Tibial nerve (tissue), 4 donors: ENCODE measurements at regions not wholly inside any gene's neighbourhood (a gene's known extent, or its start where the extent isn't known, plus 50 kb on each side); places are given as distances from the start of the nearest gene placed in this dataset.

Experiments
- DNase-seq, 2 donors: peaks; one replicate each; pipeline ENCODE4 v3.0.0-alpha.2; 2019; ENCODE audit warnings: low spot score in 2 of 2
- H3K27ac ChIP-seq, 4 donors: fragments of 200-600 bp; sonication (generic) in 3 of 4; one replicate each; pipeline ENCODE4 v1.5.1; 2017 to 2019; ENCODE audit warnings: mild to moderate bottlenecking in 1 of 4
- H3K27me3 ChIP-seq, 2 donors: fragments of 200-600 bp; sonication (generic) in 1 of 2; one replicate each; pipeline versions ENCODE4 v1.5.1 to v1.6.0; 2017 to 2019
- H3K36me3 ChIP-seq, 3 donors: fragments of 200-600 bp; sonication (generic); one replicate each; pipeline ENCODE4 v1.5.1; 2018 to 2019
- H3K4me1 ChIP-seq, 4 donors: fragments of 200-600 bp; sonication (generic) in 3 of 4; one replicate each; pipeline ENCODE4 v1.5.1; 2017 to 2019
- H3K4me3 ChIP-seq, 4 donors: fragments of 200-600 bp; sonication (generic) in 3 of 4; one replicate each; pipeline ENCODE4 v1.5.1; 2017 to 2019; ENCODE audit warnings: mild to moderate bottlenecking in 1 of 4, moderate library complexity in 1 of 4
- H3K9me3 ChIP-seq, 4 donors: fragments of 200-600 bp; sonication (generic) in 3 of 4; one replicate each; pipeline ENCODE4 v1.5.1; 2017 to 2019
- EP300 ChIP-seq, 2 donors: sonication (generic); formaldehyde crosslinking; IDR thresholded peaks; one replicate each; pipeline ENCODE4 v1.6.1; 2017; ENCODE audit warnings: antibody characterized with exemption in 2 of 2, mild to moderate bottlenecking in 1 of 2
- POLR2A ChIP-seq, 2 donors: fragments of 450-650 bp; IDR thresholded peaks; one replicate each; pipeline ENCODE4 v1.6.1; 2017; ENCODE audit warnings: antibody characterized with exemption in 2 of 2, mild to moderate bottlenecking in 2 of 2, moderate library complexity in 2 of 2
- WGBS, 2 donors: methylation state at CpG; one replicate each; pipeline ENCODE4 v1.1.5; 2018; 5-methylcytosine and 5-hydroxymethylcytosine counted together
- TF ChIP-seq, protein P1 (sequence below), 5 experiments: fragments of 200-600 bp in 3 of 5; fragments of 450-650 bp in 2 of 5; sonication (generic) in 3 of 5; IDR thresholded peaks; one replicate each; pipeline ENCODE4 v1.5.1; 2016 to 2019; ENCODE audit warnings: antibody characterized with exemption in 5 of 5, mild to moderate bottlenecking in 3 of 5, moderate library complexity in 2 of 5

DNA sequence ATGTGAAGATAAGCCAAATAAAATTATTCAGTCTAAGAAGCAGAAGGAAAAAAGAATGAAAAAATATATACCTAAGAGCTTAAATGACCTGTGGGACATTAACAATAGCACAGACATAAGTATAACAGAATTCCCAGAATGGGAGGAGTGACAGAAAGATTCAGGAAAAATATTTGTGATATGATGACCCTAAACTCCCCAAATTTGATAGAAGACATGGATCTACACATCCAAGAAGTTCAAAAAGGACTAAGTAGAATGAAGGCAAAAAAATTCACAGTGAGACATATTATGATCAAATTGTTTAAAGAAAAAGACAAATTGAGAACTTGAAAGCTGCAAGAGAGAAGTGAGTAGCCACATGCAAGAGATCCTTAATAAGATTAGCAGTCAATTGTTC lies 211.4 kb upstream of the OR4E1 start:
- no peak for TF ChIP-seq POLR2A (IDR thresholded peaks at IDR 0.05)
- no peak for TF ChIP-seq EP300 (IDR thresholded peaks at IDR 0.05)
- TF ChIP-seq, protein P1, sequence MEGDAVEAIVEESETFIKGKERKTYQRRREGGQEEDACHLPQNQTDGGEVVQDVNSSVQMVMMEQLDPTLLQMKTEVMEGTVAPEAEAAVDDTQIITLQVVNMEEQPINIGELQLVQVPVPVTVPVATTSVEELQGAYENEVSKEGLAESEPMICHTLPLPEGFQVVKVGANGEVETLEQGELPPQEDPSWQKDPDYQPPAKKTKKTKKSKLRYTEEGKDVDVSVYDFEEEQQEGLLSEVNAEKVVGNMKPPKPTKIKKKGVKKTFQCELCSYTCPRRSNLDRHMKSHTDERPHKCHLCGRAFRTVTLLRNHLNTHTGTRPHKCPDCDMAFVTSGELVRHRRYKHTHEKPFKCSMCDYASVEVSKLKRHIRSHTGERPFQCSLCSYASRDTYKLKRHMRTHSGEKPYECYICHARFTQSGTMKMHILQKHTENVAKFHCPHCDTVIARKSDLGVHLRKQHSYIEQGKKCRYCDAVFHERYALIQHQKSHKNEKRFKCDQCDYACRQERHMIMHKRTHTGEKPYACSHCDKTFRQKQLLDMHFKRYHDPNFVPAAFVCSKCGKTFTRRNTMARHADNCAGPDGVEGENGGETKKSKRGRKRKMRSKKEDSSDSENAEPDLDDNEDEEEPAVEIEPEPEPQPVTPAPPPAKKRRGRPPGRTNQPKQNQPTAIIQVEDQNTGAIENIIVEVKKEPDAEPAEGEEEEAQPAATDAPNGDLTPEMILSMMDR (IDR thresholded peaks at IDR 0.05): no peak
- H3K27me3 ChIP-seq: no peaks in the 10 kb centered on the region
- no peaks in the 10 kb centered on the region for H3K9me3 ChIP-seq
- no peak overlapping the region for H3K27ac ChIP-seq
- no peak overlapping the region for H3K4me3 ChIP-seq
- no peaks in the 10 kb centered on the region for H3K4me1 ChIP-seq
- no peak for DNase-seq
- no peaks in the 10 kb centered on the region for H3K36me3 ChIP-seq

DNA sequence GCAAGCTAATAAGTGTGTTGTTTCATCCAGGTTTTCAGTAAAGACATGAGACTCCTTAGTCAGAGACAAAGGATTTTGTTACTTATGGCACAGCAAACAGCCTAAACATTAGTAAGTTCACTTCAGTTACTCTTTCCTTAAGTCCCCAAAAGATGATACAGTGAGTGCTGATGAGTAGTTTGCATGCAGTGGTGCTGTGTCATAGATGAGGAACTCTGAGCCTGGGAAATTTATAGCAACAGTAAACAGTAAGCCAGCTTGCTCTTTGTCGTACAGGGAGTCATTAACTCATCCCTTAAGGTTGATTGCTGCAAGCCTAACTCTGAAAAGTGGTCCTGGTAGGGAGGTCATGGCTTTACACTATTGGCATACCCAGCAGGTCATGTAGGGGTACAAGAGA lies 208.6 kb upstream of the OR4E1 start:
- Histone ChIP-seq H3K27ac (no peak overlapping the region), H3K36me3 (no peaks in the 10 kb centered on the region), H3K4me3 (no peak overlapping the region), H3K9me3 (no peaks in the 10 kb centered on the region), H3K27me3 (no peaks in the 10 kb centered on the region), H3K4me1 (no peaks in the 10 kb centered on the region)
- no peak for DNase-seq
- no peak for TF ChIP-seq EP300 (IDR thresholded peaks at IDR 0.05)
- WGBS, 2 donors: 31 to 56% methylated on average over 1 of the region's 1 CpG

DNA sequence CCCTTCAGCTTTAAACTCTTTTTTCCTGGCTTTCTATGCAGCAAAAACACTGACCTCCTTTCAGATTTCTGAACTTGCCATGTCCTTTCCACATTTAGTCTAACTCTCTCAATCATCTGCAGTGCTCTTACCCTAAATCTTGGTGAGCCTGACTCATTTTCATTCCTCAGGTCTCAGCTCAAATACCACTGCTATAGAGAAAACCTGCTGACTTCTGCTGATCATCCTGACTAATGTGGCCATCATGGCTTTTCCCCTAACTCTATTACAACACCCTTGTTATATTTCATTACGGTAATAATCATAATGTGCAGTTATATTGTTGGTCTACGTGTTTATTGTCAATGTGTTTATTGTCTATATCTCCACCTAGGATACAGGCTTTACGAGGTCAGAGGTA lies 207.3 kb upstream of the OR4E1 start:
- Histone ChIP-seq H3K36me3 (no peaks in the 10 kb centered on the region), H3K9me3 (no peaks in the 10 kb centered on the region), H3K4me3 (no peak overlapping the region), H3K27ac (no peak overlapping the region), H3K4me1 (no peaks in the 10 kb centered on the region), H3K27me3 (no peaks in the 10 kb centered on the region)
- no peak for DNase-seq
- 56 to 62% methylated on average over 3 of the region's 3 CpGs for WGBS, 2 donors
- TF ChIP-seq EP300 (IDR thresholded peaks at IDR 0.05) (no peak), POLR2A (IDR thresholded peaks at IDR 0.05) (no peak)
- TF ChIP-seq, protein P1 (IDR thresholded peaks at IDR 0.05): no peak

DNA sequence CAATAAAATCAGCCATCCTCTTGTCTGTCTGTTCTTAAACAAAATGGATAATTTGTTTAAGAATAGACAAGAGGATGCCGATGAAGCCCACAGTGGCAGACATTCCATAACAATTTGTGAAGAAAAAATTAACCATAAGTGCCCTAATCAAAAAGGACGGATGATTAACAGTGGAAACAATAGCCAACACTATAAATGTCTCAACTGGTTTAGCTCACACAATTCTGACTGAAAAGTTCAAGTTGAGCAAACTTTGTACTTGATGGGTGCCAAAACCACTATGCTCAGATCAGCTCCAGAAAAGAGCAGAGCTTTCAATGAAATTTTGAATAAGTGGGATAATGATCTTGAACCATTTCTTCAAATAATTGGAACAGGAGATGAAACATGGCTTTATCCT lies 202.2 kb upstream of the OR4E1 start:
- WGBS, 2 donors: 67 to 68% methylated on average over 2 of the region's 2 CpGs
- TF ChIP-seq EP300 (IDR thresholded peaks at IDR 0.05) (no peak), POLR2A (IDR thresholded peaks at IDR 0.05) (no peak)
- TF ChIP-seq, protein P1 (IDR thresholded peaks at IDR 0.05): no peak
- no peaks in the 10 kb centered on the region for H3K27me3 ChIP-seq
- no peak for DNase-seq
- no peaks in the 10 kb centered on the region for H3K9me3 ChIP-seq
- H3K27ac ChIP-seq: no peak overlapping the region
- no peaks in the 10 kb centered on the region for H3K36me3 ChIP-seq
- no peak overlapping the region for H3K4me3 ChIP-seq
- no peaks in the 10 kb centered on the region for H3K4me1 ChIP-seq

DNA sequence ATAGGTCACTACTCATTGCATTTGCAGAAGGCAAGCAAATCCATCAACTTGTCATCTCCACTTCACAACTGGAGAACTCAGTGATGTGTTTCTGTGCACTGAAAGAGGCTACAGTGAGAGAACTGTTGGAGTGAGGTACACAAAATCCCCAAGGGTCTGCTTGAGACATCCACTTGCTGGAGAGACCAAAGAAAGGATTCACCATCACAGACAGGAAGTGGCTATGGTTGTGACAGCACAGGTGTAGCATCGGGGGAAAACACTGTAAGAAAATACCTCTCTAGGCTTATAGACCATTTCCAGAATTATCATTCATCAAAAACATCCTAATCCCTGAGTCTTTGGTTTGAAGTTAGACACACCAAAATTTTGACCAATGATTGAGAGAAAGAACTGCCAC lies 201.3 kb upstream of the OR4E1 start:
- no peak for TF ChIP-seq EP300 (IDR thresholded peaks at IDR 0.05)
- WGBS, 2 donors: 87 to 90% methylated on average over 1 of the region's 1 CpG
- H3K27ac ChIP-seq: no peak overlapping the region

DNA sequence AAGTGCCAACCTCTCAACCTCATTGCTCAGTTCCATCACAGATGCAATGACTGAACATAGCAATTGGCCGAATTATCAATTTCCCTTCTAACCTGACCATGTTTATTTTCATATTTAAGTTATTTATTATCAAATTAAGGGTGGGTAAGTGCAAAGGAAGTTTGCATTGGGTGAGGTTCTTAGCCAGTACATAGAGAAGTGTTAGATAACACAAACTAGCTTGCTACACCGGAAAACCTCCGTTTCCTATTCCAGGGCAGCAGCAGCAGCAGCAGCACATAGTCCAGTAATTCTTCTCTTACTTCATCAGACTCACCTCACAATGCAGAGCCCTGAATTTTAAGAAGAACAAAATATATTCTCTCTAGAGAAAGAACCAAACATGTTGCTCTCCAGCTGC lies 200.5 kb upstream of the OR4E1 start:
- no peak overlapping the region for H3K4me3 ChIP-seq
- H3K9me3 ChIP-seq: peaks cover 0 to 3% (median 0%) of the 10 kb centered on the region in 4 donors
- no peak for TF ChIP-seq EP300 (IDR thresholded peaks at IDR 0.05)
- TF ChIP-seq, protein P1 (IDR thresholded peaks at IDR 0.05): no peak
- no peak for TF ChIP-seq POLR2A (IDR thresholded peaks at IDR 0.05)
- H3K36me3 ChIP-seq: no peaks in the 10 kb centered on the region
- no peak for DNase-seq
- WGBS, 2 donors: 75 to 84% methylated on average over 3 of the region's 3 CpGs
- no peaks in the 10 kb centered on the region for H3K27me3 ChIP-seq
- no peaks in the 10 kb centered on the region for H3K4me1 ChIP-seq
- H3K27ac ChIP-seq: no peak overlapping the region

More for the DNA sequence above, 201.3 kb upstream of the OR4E1 start:
- DNase-seq: no peak
- Histone ChIP-seq H3K4me3 (no peak overlapping the region), H3K9me3 (peaks cover 0 to 3% (median 0%) of the 10 kb centered on the region in 4 donors), H3K4me1 (no peaks in the 10 kb centered on the region), H3K27me3 (no peaks in the 10 kb centered on the region), H3K36me3 (no peaks in the 10 kb centered on the region)
